MCF 10A (cell line): ENCODE measurements at regions not wholly inside any gene's neighbourhood (a gene's known extent, or its start where the extent isn't known, plus 50 kb on each side); places are given as distances from the start of the nearest gene placed in this dataset.

Source experiments
- BruUV-seq: library from RNA; stranded (reverse); fragments of 400-500 nt; replicated peaks from 2 replicates; lab custom pipeline; 2021; lab: Mats Ljungman, UMichigan
- CTCF ChIA-PET: fragments of 300-600 bp; sonication (Branson Sonifier 250); formaldehyde crosslinking; extraction: SDS; loops from one replicate; lab custom pipeline; 2021; ENCODE audit warnings: antibody characterized with exemption, inconsistent platforms; lab: Yijun Ruan, JAX
- POLR2A ChIA-PET: fragments of 300-600, 350-650 bp; sonication (Branson Sonifier 250); formaldehyde crosslinking; extraction: SDS; loops from one replicate; lab custom pipeline; 2020; ENCODE audit warnings: antibody characterized with exemption, inconsistent platforms; lab: Yijun Ruan, JAX
- DNase-seq: peaks from one replicate; pipeline ENCODE4 v3.0.0-alpha.2; 2018; ENCODE audit not compliant: unreplicated experiment
- H3K27ac Mint-ChIP-seq: one replicate; pipeline ENCODE4 v1.8.0; 2022; ENCODE audit warnings: mild to moderate bottlenecking, low read depth, mixed read lengths; ENCODE audit not compliant: unreplicated experiment
- H3K27me3 Mint-ChIP-seq: one replicate; pipeline ENCODE4 v1.8.0; 2022; ENCODE audit warnings: mixed read lengths; ENCODE audit not compliant: insufficient read depth, unreplicated experiment
- H3K36me3 Mint-ChIP-seq: one replicate; pipeline ENCODE4 v1.8.0; 2022; ENCODE audit warnings: mild to moderate bottlenecking, moderate library complexity, mixed read lengths; ENCODE audit not compliant: insufficient read depth, unreplicated experiment
- H3K4me1 Mint-ChIP-seq: one replicate; pipeline ENCODE4 v1.8.0; 2022; ENCODE audit warnings: mixed read lengths; ENCODE audit not compliant: insufficient read depth, unreplicated experiment
- H3K4me3 Mint-ChIP-seq: one replicate; pipeline ENCODE4 v1.8.0; 2022; ENCODE audit warnings: mild to moderate bottlenecking, moderate library complexity, mixed read lengths; ENCODE audit not compliant: unreplicated experiment
- H3K9me3 Mint-ChIP-seq: one replicate; pipeline ENCODE4 v1.8.0; 2022; ENCODE audit warnings: mixed read lengths; ENCODE audit not compliant: unreplicated experiment
- intact Hi-C: fragments of 100-400 bp; cut with micrococcal nuclease; formaldehyde crosslinking; loops from 2 replicates; pipeline ENCODE4 v1.14.1; 2022
- TF ChIP-seq, protein P1 (sequence below): fragments of 200-600 bp; IDR thresholded peaks from one replicate; pipeline ENCODE4 v1.8.0; 2022; ENCODE audit warnings: antibody characterized with exemption, mild to moderate bottlenecking; ENCODE audit not compliant: unreplicated experiment

- TF ChIP-seq, protein P1, sequence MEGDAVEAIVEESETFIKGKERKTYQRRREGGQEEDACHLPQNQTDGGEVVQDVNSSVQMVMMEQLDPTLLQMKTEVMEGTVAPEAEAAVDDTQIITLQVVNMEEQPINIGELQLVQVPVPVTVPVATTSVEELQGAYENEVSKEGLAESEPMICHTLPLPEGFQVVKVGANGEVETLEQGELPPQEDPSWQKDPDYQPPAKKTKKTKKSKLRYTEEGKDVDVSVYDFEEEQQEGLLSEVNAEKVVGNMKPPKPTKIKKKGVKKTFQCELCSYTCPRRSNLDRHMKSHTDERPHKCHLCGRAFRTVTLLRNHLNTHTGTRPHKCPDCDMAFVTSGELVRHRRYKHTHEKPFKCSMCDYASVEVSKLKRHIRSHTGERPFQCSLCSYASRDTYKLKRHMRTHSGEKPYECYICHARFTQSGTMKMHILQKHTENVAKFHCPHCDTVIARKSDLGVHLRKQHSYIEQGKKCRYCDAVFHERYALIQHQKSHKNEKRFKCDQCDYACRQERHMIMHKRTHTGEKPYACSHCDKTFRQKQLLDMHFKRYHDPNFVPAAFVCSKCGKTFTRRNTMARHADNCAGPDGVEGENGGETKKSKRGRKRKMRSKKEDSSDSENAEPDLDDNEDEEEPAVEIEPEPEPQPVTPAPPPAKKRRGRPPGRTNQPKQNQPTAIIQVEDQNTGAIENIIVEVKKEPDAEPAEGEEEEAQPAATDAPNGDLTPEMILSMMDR: no peak
- intact Hi-C loops: no loop called here
- DNase-seq: no peak
- Mint-ChIP-seq H3K4me3 (no peak overlapping the region), H3K9me3 (no peaks in the 10 kb centered on the region), H3K27ac (no peak overlapping the region), H3K27me3 (no peaks in the 10 kb centered on the region), H3K36me3 (no peaks in the 10 kb centered on the region), H3K4me1 (no peaks in the 10 kb centered on the region)
- CTCF ChIA-PET: interaction anchor here (0.6 kb wide), 1 partner anchor 1076 kb away, joined by 5 read pairs; no protein-coding TSS in a partner anchor
- no TSS peak for BruUV-seq
- POLR2A ChIA-PET: no interaction called here
These were observed 250.2 kb downstream of the NUF2 start for GRCh38 chr1:163571950-163572349.

DNA sequence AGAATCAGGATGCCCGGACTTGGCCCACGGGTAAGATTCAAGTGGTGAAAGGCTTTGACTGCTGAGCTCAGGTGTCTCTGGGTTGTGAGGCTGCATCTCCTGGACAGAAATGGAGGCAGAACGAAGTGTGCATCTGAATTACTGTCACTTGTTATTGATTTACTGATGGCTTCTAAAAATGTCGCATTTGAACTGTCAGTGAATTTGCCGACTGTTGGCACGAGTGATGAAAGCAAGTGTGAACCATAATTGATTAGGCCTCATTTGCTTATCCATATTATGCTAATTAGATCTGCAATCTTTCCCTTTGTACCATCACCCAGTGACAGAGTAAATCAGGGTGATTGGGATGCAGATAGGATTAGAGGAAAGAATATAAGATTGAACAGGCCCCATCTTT lies 252.4 kb downstream of the NUF2 start:
- no peaks in the 10 kb centered on the region for H3K9me3 Mint-ChIP-seq
- ChIA-PET POLR2A (no interaction called here), CTCF (interaction anchor here (0.6 to 1.4 kb wide), 2 partner anchors 13 to 1497 kb away, joined by 3 read pairs; no protein-coding TSS in a partner anchor)
- intact Hi-C loops: no loop called here
- DNase-seq: no peak
- H3K4me1 Mint-ChIP-seq: no peaks in the 10 kb centered on the region
- H3K27ac Mint-ChIP-seq: no peak overlapping the region
- TF ChIP-seq, protein P1: no peak
- BruUV-seq: no TSS peak
- no peaks in the 10 kb centered on the region for H3K27me3 Mint-ChIP-seq
- H3K4me3 Mint-ChIP-seq: no peak overlapping the region
- H3K36me3 Mint-ChIP-seq: no peaks in the 10 kb centered on the region

DNA sequence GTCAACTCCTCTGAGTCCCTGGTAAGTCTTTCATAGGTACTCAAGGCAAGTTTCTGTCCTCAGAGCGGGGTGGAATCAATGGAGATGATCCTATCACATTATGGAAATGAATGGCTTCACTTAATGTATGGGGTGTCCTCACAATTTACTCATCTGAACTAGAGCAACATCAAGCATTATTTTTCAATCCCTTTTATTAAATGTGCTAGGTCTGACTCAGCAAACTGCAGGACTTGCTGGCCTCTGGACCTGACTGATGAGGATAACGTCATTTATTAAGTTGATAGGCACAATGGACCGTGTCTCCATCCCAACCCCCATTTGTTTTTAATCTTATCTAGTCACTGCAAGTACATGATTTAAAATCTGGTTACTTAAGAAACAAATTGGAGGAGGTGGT lies 259.2 kb downstream of the NUF2 start:
- Mint-ChIP-seq H3K9me3 (no peaks in the 10 kb centered on the region), H3K4me3 (no peak overlapping the region), H3K27ac (no peak overlapping the region), H3K4me1 (no peaks in the 10 kb centered on the region), H3K36me3 (no peaks in the 10 kb centered on the region), H3K27me3 (no peaks in the 10 kb centered on the region)
- TF ChIP-seq, protein P1: no peak
- no TSS peak for BruUV-seq
- ChIA-PET CTCF (no interaction called here), POLR2A (interaction anchor here (0.6 kb wide), 1 partner anchor 12 kb away, joined by 3 read pairs; no protein-coding TSS in a partner anchor)
- no peak for DNase-seq
- intact Hi-C loops: no loop called here

GRCh38 chr1:163583661-163584181 lies 262.0 kb downstream of the NUF2 start:
- BruUV-seq: no TSS peak
- no peaks in the 10 kb centered on the region for H3K4me1 Mint-ChIP-seq
- H3K27me3 Mint-ChIP-seq: no peaks in the 10 kb centered on the region
- DNase-seq: no peak
- intact Hi-C loops: no loop called here
- H3K4me3 Mint-ChIP-seq: no peak overlapping the region
- ChIA-PET CTCF (interaction anchor here (0.6 kb wide), 1 partner anchor 56 kb away, joined by 3 read pairs; no protein-coding TSS in a partner anchor), POLR2A (no interaction called here)
- H3K9me3 Mint-ChIP-seq: no peaks in the 10 kb centered on the region
- H3K36me3 Mint-ChIP-seq: no peaks in the 10 kb centered on the region
- TF ChIP-seq, protein P1: no peak
- no peak overlapping the region for H3K27ac Mint-ChIP-seq
